DMS53 (cell line): ENCODE measurements at regions not wholly inside any gene's neighbourhood (a gene's known extent, or its start where the extent isn't known, plus 50 kb on each side); places are given as distances from the start of the nearest gene placed in this dataset.
A peak's percentile ranks its signal among the peaks of the same experiment; 100 is the strongest.

ENCODE experiments used
- DNase-seq: peaks from one replicate; lab custom pipeline; 2025; lab: John Stamatoyannopoulos, UW

DNA sequence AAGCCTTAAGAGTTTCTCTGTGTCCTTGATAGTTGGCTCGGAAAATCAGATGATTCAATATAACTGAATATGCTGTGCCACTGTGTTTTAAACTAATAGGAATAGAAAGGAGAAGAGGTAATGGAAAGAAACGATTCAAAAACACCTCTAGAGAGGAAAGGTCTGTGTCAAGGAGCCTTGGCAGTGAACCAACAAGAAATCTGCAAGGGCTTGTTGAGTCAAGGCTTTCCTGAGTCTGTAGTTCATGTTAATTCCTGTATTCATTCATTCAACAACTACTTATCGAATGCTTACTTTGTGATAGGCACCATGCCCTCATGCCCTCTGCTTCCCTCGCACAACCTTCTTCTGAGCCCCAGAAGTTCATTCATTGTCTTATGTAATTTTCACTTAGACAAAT lies 336.0 kb downstream of the PDHA2 start:
- no peak for DNase-seq

DNA sequence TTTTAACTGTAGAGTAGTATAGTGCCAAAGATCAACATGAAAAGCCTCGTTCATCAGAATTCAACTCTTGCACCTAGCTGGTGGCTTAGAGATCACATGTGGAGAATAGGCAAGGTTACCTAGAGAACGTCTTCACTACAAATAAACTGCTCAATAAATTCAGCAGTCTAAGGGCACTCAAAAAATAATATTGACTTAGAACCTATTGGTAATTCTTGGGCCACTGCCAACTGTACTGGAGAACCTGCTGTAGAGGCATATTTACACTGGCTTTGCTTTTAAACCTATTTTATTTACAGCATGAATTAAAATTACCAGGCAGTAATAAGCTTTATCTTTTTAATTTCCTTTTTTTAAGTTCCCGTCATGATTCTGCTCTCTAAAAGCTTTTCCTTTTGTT lies 343.7 kb downstream of the PDHA2 start:
- DNase-seq, result peak; percentile 70

DNA sequence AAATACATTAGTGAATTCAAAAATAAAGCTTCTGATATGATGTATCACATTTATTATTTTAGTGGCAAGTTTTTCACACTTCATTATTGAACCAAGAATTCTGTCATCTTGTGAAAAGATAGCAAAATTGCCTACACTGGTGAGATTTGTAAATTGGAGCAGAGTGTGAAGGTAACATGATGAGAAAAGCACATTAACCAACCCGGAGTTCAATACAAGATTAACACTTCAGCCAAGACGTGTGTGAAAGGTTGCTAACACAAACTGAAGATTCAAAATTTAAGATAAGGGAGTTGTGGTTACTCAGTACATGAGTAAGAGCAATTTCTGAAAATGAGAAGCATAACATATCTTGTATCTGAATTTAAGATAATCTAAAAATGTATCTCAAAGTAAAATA lies 346.7 kb downstream of the PDHA2 start:
- no peak for DNase-seq

DNA sequence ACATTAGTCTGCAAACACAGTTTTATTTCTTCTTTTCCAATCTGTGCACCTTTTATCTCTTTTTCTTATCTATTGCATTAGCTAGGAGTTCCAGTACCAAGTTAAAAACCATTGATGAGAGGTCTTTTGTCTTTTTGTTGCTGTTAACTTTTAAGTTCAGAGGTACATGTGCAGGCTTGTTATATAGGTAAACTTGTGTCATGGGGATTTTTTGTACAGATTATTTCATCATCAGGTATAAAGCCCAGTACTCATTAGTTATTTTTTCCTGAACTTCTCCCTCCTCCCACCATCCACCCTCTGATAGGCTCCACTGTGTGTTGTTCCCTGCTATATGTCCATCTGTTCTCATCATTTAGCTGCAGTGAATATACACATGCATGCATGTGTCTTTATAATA lies 349.9 kb downstream of the PDHA2 start:
- DNase-seq, result no peak

DNA sequence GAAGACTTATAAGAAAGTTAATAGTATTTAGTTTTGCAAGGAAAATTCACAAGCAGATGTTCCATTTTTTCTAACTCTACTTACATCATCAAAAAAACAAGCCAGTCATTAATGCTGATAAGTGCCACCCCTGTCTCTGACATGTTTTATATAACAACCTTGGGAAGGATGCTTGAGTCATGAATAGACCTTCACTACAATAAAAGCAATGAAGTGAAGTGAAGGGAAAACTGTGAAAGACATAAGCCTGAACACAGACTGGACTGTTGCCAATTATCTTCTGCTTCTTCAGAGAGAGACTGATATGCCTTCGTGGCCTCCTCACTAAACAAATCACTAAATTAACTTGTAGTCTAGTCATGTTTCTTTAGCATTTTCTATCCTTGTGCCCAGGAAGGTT lies 353.2 kb downstream of the PDHA2 start:
- no peak for DNase-seq

DNA sequence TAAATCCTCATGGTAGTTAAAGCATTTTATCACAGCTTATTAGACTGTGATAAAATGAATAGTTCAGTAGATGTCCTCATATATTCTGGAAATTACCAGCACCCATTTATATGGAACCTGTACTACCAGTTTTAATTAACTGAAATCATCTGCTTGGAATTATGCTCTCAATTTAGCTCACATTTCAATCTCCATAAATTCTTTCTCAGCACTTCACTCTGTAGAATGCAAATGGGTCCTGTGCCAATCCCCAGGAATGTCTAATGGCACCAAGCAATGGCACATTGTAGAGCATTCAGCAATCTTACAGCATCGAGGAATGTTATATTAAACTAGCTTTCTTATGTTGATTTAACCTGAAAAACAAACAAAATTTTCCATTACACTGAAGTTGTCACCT lies 355.1 kb downstream of the PDHA2 start:
- no peak for DNase-seq

DNA sequence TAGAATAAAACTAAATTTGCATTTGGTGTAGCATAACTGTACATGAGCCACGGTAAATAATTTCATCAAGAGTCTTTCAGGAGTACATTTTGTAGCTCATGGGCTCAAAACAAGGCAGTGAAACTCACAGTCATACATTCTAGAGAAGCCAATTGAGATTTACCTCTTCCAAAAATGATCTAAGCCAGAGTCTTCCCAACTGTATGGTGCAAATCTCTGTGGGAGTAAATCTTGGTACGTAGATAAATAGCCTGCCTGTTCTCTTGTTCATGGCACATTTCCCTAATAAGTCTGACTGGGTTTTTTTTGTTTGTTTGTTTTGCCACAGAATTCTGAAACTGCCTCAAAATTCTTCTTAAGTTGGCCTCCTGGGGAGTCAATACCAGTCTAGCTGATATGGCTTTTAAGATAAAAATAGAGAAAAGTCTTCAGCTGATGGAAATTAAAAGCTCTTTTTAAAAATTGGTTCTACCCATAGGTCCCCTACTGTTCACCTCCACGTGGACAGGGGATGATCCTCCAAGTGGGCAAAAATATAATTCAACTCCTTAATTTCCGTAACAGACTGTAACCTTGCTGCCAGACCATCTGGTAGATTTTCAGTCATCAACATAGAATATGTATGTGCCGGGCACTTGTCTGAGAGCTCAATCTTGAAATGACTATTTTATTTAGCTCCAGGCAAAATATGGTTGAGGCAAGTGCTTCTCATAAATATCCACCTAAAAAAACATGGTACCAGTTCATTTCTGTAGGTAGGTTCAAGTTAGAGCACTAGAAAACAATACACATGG lies 365.4 kb downstream of the PDHA2 start:
- no peak for DNase-seq

DNA sequence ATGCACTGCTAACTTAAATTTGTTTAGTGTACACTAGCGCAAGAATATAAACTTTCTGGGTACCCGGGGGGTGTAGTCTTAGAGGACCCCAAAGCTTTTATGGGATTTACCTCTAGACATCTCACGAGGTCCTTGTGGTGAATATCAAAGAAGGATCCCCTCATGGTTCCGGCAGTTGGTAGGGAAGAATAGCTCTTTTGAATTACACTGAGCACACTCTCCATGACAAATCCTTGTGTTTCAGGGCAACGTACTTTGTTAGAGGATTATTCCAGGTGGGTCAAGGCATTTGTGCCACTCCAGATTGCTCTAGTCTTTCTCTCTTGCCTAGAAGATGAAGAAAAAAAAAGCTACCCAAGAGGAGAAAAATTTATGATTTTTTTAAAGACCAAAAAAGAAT lies 387.6 kb downstream of the PDHA2 start:
- no peak for DNase-seq

DNA sequence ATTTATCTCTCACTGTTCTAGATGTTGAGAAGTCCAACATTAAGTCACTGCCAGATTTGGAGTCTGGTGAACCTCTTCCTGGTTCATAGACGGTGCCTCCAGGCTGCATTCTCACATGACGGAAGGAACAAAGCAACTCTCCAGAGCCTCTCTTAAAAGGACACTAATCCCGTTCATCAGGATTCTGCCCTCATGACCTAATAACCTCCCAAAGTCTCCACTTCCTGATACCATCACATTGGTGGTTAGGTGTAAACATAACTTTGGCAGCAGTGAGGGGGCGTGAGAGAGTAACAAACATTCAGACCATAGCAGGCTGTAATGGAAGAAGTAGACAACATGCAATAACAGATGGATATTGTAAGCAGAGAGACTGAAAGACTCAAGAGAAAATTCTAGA lies 388.6 kb downstream of the PDHA2 start:
- DNase-seq, result peak; percentile 32

DNA sequence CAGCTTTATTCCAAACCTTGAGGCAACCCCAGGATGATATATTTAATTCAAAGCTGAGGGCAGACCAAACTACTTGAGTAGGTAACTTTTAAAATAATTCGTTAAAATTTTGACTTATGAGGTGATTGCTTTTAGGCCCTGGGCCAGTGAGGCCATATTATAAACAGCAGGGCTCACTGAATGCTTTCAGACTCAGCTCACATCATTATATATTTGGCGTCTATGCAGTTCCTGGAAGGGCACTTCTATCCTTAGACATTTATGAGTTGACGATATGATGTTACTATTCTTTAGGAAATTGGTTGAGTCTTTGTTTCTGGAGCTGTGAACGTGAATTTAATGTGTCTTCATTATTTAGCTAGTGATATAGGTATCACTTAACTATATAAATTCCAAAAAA lies 400.1 kb downstream of the PDHA2 start:
- DNase-seq, result no peak

DNA sequence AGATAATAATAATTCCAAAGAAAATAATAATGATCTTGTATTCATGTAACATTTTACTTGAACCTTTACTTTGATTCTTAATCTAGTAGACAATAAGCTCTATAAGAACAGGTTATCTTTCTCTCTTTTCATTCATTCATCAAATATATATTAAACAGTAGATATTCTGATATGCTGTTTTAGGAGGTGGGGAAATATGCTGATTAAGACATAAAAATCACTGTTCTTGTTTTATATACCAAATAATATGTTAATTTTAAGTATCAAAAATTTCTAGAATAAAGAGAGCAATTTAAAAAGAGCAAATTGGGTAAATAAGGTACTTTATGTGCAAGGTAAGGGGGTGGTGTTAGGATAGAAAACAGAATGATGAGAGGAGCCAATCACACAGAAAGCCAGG lies 401.9 kb downstream of the PDHA2 start:
- no peak for DNase-seq

DNA sequence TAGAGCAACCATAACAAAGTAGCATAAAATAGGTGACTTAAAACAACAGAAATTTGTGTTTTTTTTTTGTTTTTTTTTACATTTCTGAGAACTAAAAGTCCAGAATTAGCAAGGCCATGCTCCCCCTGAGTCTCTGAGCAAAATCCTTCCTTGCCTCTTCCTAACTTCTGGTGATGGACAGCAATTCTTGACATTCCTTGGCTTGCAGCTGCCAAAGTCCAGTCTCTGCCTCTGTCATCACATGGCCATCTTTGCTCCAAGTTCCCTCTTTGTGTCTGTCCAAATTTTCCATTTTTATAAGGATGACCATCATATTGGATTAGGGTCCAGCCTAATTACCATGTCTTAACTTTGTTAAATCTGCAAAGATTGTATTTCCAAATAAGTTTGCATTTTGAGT lies 407.2 kb downstream of the PDHA2 start:
- no peak for DNase-seq

DNA sequence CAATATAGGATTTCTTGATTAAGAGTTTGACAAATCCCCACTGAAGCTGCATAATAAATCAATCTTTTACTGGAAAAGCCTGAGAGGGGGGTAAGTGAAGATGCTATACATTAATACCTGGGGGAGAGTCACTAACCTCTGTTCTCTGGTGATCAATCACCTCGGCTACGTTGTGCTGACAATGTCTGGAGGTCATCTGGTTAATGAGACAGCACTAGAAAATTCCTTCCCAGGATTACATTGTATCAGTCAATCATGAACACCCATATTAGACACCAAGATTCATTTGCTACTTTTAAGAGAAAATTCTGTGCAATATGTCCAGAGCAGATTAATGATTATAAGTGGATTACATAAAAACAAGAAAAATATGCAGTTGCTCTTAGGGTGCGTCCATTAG lies 408.3 kb downstream of the PDHA2 start:
- DNase-seq, result no peak

DNA sequence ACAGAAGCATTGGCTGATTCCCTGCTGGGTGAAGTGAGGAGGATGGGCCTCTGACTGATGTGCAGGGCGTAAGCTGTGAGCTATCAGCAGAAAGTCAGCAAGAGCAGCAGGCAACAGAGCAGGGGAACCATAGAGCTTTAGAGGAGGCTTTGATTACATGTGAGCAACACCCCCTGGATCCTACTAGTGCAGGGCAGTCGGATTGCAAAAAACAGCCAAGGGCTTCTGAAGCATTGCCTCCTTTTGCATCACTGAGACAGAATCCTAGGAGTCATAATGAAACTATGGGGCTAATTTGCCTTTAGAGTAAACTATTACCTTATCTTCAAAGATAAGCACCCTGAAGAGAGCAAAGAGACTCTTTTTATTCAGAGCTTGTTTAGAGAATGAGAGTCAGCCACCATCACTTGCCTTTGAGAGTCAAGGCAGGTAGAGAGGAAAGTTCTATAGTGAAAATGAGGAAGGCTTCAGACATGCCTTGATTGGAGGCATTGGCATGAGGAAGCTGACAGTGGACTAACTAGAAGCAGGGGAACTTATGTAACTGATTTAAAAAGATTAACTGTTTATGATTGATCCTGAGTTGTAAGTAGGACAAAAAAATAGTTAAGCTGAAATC lies 420.3 kb downstream of the PDHA2 start:
- DNase-seq, result no peak

DNA sequence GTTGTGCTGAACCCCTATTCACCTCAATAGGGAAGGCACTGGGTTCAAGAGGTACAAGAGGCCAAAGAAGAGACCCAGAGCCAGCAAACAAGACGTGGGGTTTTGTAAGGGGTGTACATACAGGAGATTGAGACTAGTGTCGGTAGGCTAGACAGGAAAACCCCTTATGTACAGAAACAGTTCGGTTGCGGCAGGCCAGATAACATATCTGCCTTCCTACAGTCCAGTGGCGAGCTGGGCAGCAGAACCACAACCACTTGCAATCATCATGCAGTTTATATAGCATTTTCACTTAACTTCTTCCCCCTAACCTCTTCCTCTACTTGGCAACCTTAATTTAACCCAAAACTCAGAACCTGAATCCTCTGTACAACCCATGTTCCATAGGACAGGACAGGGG lies 422.2 kb downstream of the PDHA2 start:
- no peak for DNase-seq

DNA sequence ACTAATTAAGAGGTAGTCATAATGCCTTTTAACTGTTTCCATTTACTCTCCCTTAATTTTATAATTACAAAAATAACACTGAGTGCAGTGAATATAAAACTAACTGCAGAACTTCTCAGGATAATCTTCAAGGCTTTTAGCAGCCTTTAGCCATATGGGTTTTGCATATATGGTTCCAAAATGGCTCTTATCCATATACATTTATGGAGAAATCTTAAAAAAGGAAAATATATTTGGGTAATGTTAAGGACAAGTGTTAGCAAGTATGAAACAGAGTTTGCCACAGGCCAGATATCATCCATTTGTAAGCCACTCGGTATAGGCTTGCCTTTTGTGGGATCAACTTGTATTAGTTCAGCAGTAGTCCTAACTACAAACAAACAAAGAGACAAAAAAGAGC lies 423.4 kb downstream of the PDHA2 start:
- no peak for DNase-seq

DNA sequence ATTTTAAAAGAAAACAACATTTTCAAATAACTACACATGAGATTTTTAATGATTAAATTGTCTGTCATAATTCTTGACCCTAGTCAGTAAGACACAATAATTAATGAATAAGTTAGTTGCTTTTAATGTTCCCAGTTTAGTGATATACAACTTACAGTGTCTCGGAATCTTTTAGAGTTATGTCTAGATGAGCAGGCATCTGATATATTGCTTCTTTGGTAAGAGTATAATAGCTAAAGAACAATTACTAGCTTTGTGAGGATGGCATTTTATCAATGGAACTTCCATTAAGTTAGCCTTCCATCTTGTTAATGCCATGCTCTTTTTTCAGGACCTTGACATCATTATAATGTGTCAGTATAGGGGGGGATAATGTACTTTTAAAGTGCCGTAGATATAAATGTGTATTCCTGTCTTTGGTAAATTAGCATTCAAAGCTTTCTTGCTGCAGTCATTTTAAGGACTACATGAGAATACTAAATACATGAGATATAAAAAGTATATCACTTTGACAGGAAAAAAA lies 425.1 kb downstream of the PDHA2 start:
- DNase-seq, result no peak

DNA sequence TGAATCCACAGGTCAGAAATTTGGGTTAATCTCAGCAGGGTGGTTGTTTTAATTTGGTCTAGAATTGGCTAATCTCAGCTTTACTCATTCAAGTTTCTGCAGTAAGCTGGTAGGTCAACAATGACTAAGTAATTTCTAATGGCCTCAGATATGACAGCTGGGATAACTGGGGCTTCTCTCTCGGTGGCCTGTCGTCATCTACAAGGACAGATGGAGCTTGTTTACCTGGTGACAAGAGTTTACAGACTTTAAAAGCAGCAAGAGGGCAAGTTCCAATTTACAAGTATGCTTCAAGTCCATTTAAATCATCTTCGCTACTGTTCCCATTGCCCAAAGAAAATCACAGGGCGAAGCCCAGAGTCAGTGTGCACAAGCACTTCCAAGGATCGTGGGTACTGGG lies 453.9 kb downstream of the PDHA2 start:
- peak; percentile 85 for DNase-seq

DNA sequence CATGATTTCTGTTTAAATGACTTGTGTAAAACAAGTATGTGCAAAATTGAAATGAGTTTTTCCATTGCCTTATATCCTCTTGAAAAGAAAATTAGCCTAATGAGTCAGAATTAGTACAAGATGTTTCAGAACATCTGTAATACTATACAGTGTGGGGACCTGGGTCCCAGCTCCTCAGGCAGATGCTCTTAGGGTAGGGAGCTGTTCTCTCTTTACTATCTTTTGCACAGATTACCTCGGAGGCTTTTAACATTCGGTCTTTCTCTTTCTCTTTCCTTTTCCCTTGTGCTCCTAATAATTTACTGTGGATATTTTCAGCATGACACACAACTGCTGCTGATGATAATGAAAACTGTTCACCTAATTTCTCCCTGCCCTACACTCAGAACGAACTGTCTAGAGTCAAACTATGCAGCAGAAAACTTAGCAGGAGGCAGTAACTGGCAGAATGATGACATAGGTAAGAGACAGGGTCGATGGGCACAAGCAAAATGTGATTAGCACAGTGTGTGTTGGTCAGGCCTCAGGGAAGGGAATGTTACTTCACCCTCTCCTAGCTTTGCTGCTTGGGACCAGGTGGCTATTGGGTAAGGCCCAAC lies 455.3 kb downstream of the PDHA2 start:
- DNase-seq, result no peak

DNA sequence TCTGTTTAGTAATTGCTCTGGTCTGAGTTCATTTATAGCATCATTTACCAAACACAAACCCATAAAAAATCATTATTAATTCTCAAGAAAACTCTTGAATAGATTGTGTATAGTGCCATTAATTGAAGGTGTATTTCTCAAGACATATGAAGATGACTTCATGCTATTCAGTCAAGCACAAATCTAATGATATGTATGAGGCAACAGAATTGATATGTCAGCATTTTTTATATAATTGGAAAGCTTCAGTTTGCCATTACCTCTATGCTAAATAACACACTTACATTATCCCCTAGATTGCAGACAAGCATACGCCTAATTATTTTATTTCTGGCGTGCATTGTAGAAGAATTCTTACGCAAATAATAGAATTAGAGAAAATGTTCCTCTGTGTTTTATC lies 461.8 kb downstream of the PDHA2 start:
- no peak for DNase-seq

DNA sequence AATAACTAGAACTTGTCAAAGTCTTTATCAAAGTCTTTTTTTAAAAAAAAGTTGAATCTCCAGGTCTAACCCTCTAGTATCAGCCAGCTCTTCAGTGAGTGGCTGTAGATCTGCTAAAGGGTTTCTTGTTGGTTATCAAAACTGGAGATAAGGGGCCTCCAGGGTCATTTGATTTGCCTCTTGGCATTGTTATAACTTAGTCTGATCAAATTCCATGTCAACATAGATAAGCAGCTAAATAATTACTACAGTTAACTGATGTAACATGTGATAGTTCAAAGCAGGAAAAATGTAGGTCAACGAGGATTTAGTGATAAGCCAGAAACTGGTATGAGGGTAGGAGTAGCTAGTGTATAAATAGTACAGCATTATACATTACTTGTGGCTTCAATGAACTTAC lies 465.1 kb downstream of the PDHA2 start:
- DNase-seq, result peak; percentile 47

DNA sequence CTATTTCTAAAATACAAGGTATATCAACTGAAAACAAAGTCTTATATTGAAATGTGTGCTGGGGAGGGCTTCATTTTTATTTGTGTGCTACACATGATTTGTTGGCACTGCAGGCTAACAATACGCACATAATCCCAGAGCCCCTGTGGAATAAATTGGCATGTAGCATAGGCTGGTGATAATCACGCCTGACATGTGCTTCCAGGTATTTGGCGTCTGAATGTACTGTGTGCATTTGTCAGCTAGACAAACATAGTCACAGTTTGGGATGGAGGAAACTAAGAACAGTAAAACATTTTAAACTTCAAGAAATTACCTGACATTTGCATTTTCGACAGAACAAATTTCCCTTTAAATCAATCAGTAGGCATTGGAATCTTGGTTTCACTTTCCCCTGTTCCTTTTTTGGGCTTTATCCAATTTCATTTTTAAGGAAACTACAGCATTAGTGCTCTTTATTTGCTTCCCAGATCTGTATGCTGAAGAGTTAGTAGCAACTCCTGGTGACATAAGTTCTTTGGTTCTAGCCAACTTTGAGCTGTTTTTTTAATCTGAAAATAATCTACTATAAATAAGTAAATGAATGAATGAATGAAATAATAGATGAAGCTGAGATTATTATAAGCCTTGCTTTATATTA lies 472.3 kb downstream of the PDHA2 start:
- no peak for DNase-seq

DNA sequence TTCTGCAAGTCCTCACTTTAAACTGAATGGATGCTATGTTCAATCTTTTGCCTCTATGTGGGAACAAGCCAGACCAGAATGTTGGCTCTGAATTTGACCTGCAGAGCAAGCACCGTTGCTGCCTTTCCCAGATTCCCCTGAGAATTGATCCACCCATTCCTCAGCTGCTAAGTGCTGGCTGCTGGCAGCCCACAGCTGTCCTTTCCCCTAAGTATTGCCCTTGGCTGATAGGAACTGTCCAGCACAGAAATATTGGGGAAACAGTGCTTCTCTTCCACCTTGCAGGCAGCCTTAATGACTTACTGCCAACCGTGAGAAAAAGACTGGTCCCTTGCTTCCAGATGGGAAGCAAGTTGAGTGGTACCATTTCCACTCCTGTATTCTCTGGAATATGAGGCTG lies 475.9 kb downstream of the PDHA2 start:
- DNase-seq, result no peak
